K562 (cell line): ENCODE measurements at regions not wholly inside any gene's neighbourhood (a gene's known extent, or its start where the extent isn't known, plus 50 kb on each side); places are given as distances from the start of the nearest gene placed in this dataset.

Experiments used
- ATAC-seq: fragments of 200-7000 bp; cut with Tn5 transposase; 3 replicates; pipeline ENCODE4 v1.9.1; 2020; ENCODE audit warnings: moderate library complexity
- BruUV-seq: library from RNA; stranded (reverse); fragments of 400-500 nt; replicated peaks from 2 replicates; lab custom pipeline; 2021; lab: Mats Ljungman, UMichigan
- CTCF ChIA-PET: fragments of 300-600 bp; formaldehyde crosslinking; extraction: SDS; loops from one replicate; lab custom pipeline; 2021; ENCODE audit warnings: low intra/inter-chr PET ratio; lab: Yijun Ruan, JAX
- POLR2A ChIA-PET: fragments of 300-600, 350-650 bp; sonication (Branson Sonifier 250); formaldehyde crosslinking; extraction: SDS; loops from one replicate; lab custom pipeline; 2021; ENCODE audit warnings: antibody characterized with exemption, inconsistent platforms; lab: Yijun Ruan, JAX
- DNase-seq, 4 experiments: peaks; one replicate each; pipeline versions ENCODE4 v3.0.0 to v3.0.0-alpha.2; 2011 to 2018; ENCODE audit warnings: low spot score in 3 of 4, mixed read lengths in 3 of 4; ENCODE audit errors: extremely low read depth in 1 of 4
- FAIRE-seq: peaks from 2 replicates; lab custom pipeline; 2011; peaks lifted over from hg19 to GRCh38; lab: Jason Lieb, UNC
- H2AFZ ChIP-seq: 2 replicates; pipeline ENCODE4 v1.6.0; 2011; ENCODE audit warnings: low read depth, low read length, control low read depth, inconsistent platforms
- H3K27ac ChIP-seq: fragments of 200-600 bp; 3 replicates; pipeline ENCODE4 v1.8.0; 2011; ENCODE audit warnings: low read depth, mild to moderate bottlenecking, control low read depth, inconsistent platforms, low read length, moderate library complexity, mixed read lengths; ENCODE audit errors: extremely low read depth
- H3K27me3 ChIP-seq, 2 experiments: fragments of 300-600 bp in 1 of 2; 2 replicates in 1 of 2; 3 replicates in 1 of 2; pipeline versions ENCODE4 v1.6.0 to v1.8.0; 2011; ENCODE audit warnings: inconsistent platforms in 2 of 2, low read length in 2 of 2, mild to moderate bottlenecking in 1 of 2, mixed read lengths in 1 of 2, moderate library complexity in 1 of 2; ENCODE audit not compliant: control insufficient read depth in 2 of 2, insufficient read depth in 2 of 2
- H3K36me3 ChIP-seq: fragments of 300-600 bp; 3 replicates; pipeline ENCODE4 v1.8.0; 2011; ENCODE audit warnings: mild to moderate bottlenecking, low read length, inconsistent platforms; ENCODE audit not compliant: control insufficient read depth, insufficient read depth
- H3K4me1 ChIP-seq, 2 experiments: fragments of 200-600 bp in 1 of 2; replicated peaks in 1 of 2; 2 replicates in 1 of 2; 3 replicates in 1 of 2; pipeline versions ENCODE4 v1.5.1 to v1.8.0; 2011; ENCODE audit warnings: inconsistent platforms in 2 of 2, low read length in 2 of 2, mild to moderate bottlenecking in 1 of 2, mixed read lengths in 1 of 2, moderate library complexity in 1 of 2; ENCODE audit not compliant: control insufficient read depth in 2 of 2, insufficient read depth in 2 of 2
- H3K4me2 ChIP-seq: 2 replicates; pipeline ENCODE4 v1.6.1; 2011; ENCODE audit warnings: low read length, control low read depth, inconsistent platforms, mixed read lengths; ENCODE audit not compliant: insufficient read depth
- H3K4me3 ChIP-seq: fragments of 200-600 bp; sonication (generic), shearing (Covaris generic); 2 replicates; pipeline ENCODE4 v1.5.1; 2016; ENCODE audit warnings: control low read depth, inconsistent platforms
- H3K79me2 ChIP-seq: fragments of 200-600 bp; 3 replicates; pipeline ENCODE4 v1.8.0; 2011; ENCODE audit warnings: low read length, inconsistent platforms; ENCODE audit not compliant: control insufficient read depth, insufficient read depth
- H3K9ac ChIP-seq, 2 experiments: 2 replicates each; pipeline versions ENCODE4 v1.6.0 to v1.6.1; 2011; ENCODE audit warnings: low read depth in 2 of 2, low read length in 2 of 2, control low read depth in 1 of 2, inconsistent platforms in 1 of 2, mild to moderate bottlenecking in 1 of 2, mixed read lengths in 1 of 2; ENCODE audit not compliant: insufficient read depth in 1 of 2
- H3K9me1 ChIP-seq: one replicate; pipeline ENCODE4 v1.6.0; 2011; ENCODE audit warnings: inconsistent platforms, mild to moderate bottlenecking, low read length, moderate library complexity; ENCODE audit not compliant: control insufficient read depth, insufficient read depth
- H3K9me3 ChIP-seq: replicated peaks from 2 replicates; pipeline ENCODE4 v1.5.1; 2011; ENCODE audit warnings: low read depth, low read length, inconsistent platforms; ENCODE audit not compliant: control insufficient read depth, insufficient read depth
- H4K20me1 ChIP-seq: replicated peaks from 2 replicates; pipeline ENCODE4 v1.6.1; 2011; ENCODE audit warnings: low read length, inconsistent platforms, mixed read lengths; ENCODE audit not compliant: control insufficient read depth, insufficient read depth
- E2F1 ChIP-seq: sonication (generic); formaldehyde crosslinking; IDR thresholded peaks from 2 replicates; pipeline ENCODE4 v1.8.1; 2023; ENCODE audit warnings: mild to moderate bottlenecking, missing genetic modification reagents, moderate library complexity
- MAFF ChIP-seq: IDR thresholded peaks from 2 replicates; pipeline ENCODE4 v1.6.1; 2012; ENCODE audit warnings: low read length, improper control_type of control experiment
- PBX2 ChIP-seq, 2 experiments: IDR thresholded peaks in 1 of 2; conservative IDR thresholded peaks in 1 of 2; 2 replicates each; pipeline ENCODE4 v1.6.1; 2016; ENCODE audit warnings: low read depth in 2 of 2, mild to moderate bottlenecking in 1 of 2, missing compliant biosample characterization in 1 of 2, missing genetic modification characterization in 1 of 2, moderate library complexity in 1 of 2
- RCOR1 ChIP-seq, 2 experiments: IDR thresholded peaks; 2 replicates each; pipeline ENCODE4 v1.6.1; 2012; ENCODE audit warnings: low read depth in 2 of 2, low read length in 2 of 2, borderline replicate concordance in 1 of 2, improper control_type of control experiment in 1 of 2
- SMARCB1 ChIP-seq: IDR thresholded peaks from 2 replicates; pipeline ENCODE4 v1.6.1; 2011; ENCODE audit warnings: improper control_type of control experiment, low read depth; ENCODE audit not compliant: insufficient read length
- SP1 ChIP-seq: sonication (generic); formaldehyde crosslinking; IDR thresholded peaks from 2 replicates; pipeline ENCODE4 v1.8.1; 2022; ENCODE audit warnings: mild to moderate bottlenecking, missing genetic modification reagents
- ZNF224 ChIP-seq: sonication (generic); formaldehyde crosslinking; IDR thresholded peaks from 2 replicates; pipeline ENCODE4 v1.8.0; 2022; ENCODE audit warnings: mild to moderate bottlenecking, missing genetic modification reagents
- ZNF431 ChIP-seq: sonication (generic); formaldehyde crosslinking; IDR thresholded peaks from 2 replicates; pipeline ENCODE4 v1.8.0; 2022; ENCODE audit warnings: mild to moderate bottlenecking, missing genetic modification reagents
- ZNF551 ChIP-seq: fragments of 250-450 bp; sonication (Bioruptor Pico); IDR thresholded peaks from 2 replicates; pipeline ENCODE4 v1.5.0; 2021; ENCODE audit warnings: mild to moderate bottlenecking, moderate library complexity
- WGBS: fragments of 100-300 bp; shearing (Covaris generic); methylation state at CpG from one replicate; pipeline ENCODE4 v1.1.6; 2016; ENCODE audit warnings: low coverage, mixed read lengths; ENCODE audit not compliant: insufficient coverage; ENCODE audit errors: missing lambda C conversion rate; 5-methylcytosine and 5-hydroxymethylcytosine counted together
- in situ Hi-C: fragments of 300-500 bp; cut with MboI; formaldehyde crosslinking; loops from 4 replicates; pipeline ENCODE4 v1.15.0; 2018; ENCODE audit warnings: inconsistent platforms, mixed read lengths
- intact Hi-C: fragments of 100-400 bp; cut with micrococcal nuclease; formaldehyde crosslinking; loops from 2 replicates; pipeline ENCODE4 v1.14.2; 2022

- Histone ChIP-seq H3K79me2 (no peaks in the 10 kb centered on the region), H3K36me3 (no peaks in the 10 kb centered on the region), H2AFZ (no peak overlapping the region), H3K9me3 (no peaks in the 10 kb centered on the region), H3K27me3 (no peaks in the 10 kb centered on the region), H3K9me1 (no peaks in the 10 kb centered on the region), H3K9ac (no peak overlapping the region), H3K4me3 (no peak overlapping the region), H3K4me2 (no peak overlapping the region), H4K20me1 (no peaks in the 10 kb centered on the region), H3K27ac (no peak overlapping the region), H3K4me1 (no peaks in the 10 kb centered on the region)
- no peak for TF ChIP-seq ZNF224 (CRISPR knock-in tag)
- no peak for TF ChIP-seq RCOR1 (IDR thresholded peaks at IDR 0.05; ENCODE audit: borderline replicate concordance in 1 of 2, low read depth in 2 of 2, low read length in 2 of 2)
- no peak for TF ChIP-seq ZNF431 (CRISPR knock-in tag)
- TF ChIP-seq MAFF = no peak
- no peak for TF ChIP-seq E2F1 (CRISPR knock-in tag)
- no peak for TF ChIP-seq ZNF551 (CRISPR knock-in tag)
- TF ChIP-seq SMARCB1 = no peak
- TF ChIP-seq PBX2 (CRISPR knock-in tag; IDR thresholded peaks at IDR 0.05; ENCODE audit: low read depth) = no peak
- TF ChIP-seq PBX2 (tag; conservative IDR thresholded peaks at IDR 0.05; ENCODE audit: low read depth) = no peak
- TF ChIP-seq SP1 (CRISPR knock-in tag) = no peak
- DNase-seq = no peak
- ChIA-PET CTCF (no interaction called here), POLR2A (no interaction called here)
- no peak for ATAC-seq
- 0% methylated on average over 2 of the region's 2 CpGs for WGBS
- FAIRE-seq = no peak
- no TSS peak for BruUV-seq
- in situ Hi-C loops (no loop called here), intact Hi-C loops (no loop called here)
Observed at GRCh38 chr4:63169836-63170235, 1239.4 kb downstream of the TECRL start.
